A673 (cell line): ENCODE measurements at regions not wholly inside any gene's neighbourhood (a gene's known extent, or its start where the extent isn't known, plus 50 kb on each side); places are given as distances from the start of the nearest gene placed in this dataset.

Source experiments
- BruUV-seq: library from RNA; stranded (reverse); fragments of 400-500 nt; replicated peaks from 2 replicates; lab custom pipeline; 2021; lab: Mats Ljungman, UMichigan
- CTCF ChIA-PET: fragments of 300-600 bp; sonication (Branson Sonifier 250); formaldehyde crosslinking; loops from one replicate; lab custom pipeline; 2022; ENCODE audit warnings: antibody characterized with exemption; lab: Charles Lee
- POLR2A ChIA-PET: fragments of 300-600 bp; sonication (Branson Sonifier 250); formaldehyde crosslinking; loops from one replicate; lab custom pipeline; 2022; ENCODE audit warnings: antibody characterized with exemption; ENCODE audit not compliant: low non-redundant PET; lab: Charles Lee
- DNase-seq: peaks from one replicate; pipeline ENCODE4 v3.0.0-alpha.2; 2015; ENCODE audit warnings: low spot score
- H3K27ac ChIP-seq: fragments of 200-600 bp; sonication (generic); 2 replicates; pipeline ENCODE4 v1.5.1; 2016; ENCODE audit warnings: mixed run types, low read depth, mild to moderate bottlenecking, mixed read lengths, antibody characterized with exemption, low read length; ENCODE audit not compliant: poor library complexity, severe bottlenecking
- H3K27me3 ChIP-seq: fragments of 200-600 bp; sonication (generic); replicated peaks from 2 replicates; pipeline ENCODE4 v1.6.1; 2017; ENCODE audit warnings: mixed run types, low read depth, mild to moderate bottlenecking, mixed read lengths, antibody characterized with exemption, low read length; ENCODE audit not compliant: insufficient read depth, poor library complexity
- H3K36me3 ChIP-seq: fragments of 200-600 bp; sonication (generic); 2 replicates; pipeline ENCODE4 v1.6.1; 2016; ENCODE audit warnings: mixed run types, mild to moderate bottlenecking, mixed read lengths, antibody characterized with exemption, low read length; ENCODE audit not compliant: insufficient read depth, poor library complexity, severe bottlenecking
- H3K4me1 ChIP-seq: fragments of 200-600 bp; sonication (generic); 2 replicates; pipeline ENCODE4 v1.6.1; 2017; ENCODE audit warnings: mixed run types, mild to moderate bottlenecking, mixed read lengths, antibody characterized with exemption, low read length; ENCODE audit not compliant: insufficient read depth, poor library complexity, severe bottlenecking
- H3K4me3 ChIP-seq: fragments of 200-600 bp; sonication (generic); 2 replicates; pipeline ENCODE4 v1.5.1; 2016; ENCODE audit warnings: low read depth, mixed run types, mild to moderate bottlenecking, mixed read lengths, low read length; ENCODE audit not compliant: poor library complexity, severe bottlenecking
- H3K9me3 ChIP-seq: fragments of 200-600 bp; sonication (generic); 2 replicates; pipeline ENCODE4 v1.6.1; 2016; ENCODE audit warnings: mixed run types, low read depth, mild to moderate bottlenecking, mixed read lengths, antibody characterized with exemption, low read length; ENCODE audit not compliant: poor library complexity, severe bottlenecking
- CTCF ChIP-seq: fragments of 300-800, 200-600 bp; sonication (generic); conservative IDR thresholded peaks from 2 replicates; pipeline ENCODE4 v1.5.1; 2017; ENCODE audit warnings: low read depth, mild to moderate bottlenecking, antibody characterized with exemption, low read length, moderate library complexity, mixed read lengths
- EZH2 ChIP-seq: fragments of 200-600 bp; sonication (generic); IDR thresholded peaks from 2 replicates; pipeline ENCODE4 v1.6.1; 2017; ENCODE audit warnings: borderline replicate concordance, low read depth, mild to moderate bottlenecking, mixed read lengths, antibody characterized with exemption, low read length; ENCODE audit not compliant: poor library complexity, severe bottlenecking
- intact Hi-C: fragments of 100-400 bp; cut with micrococcal nuclease; formaldehyde crosslinking; loops from one replicate; pipeline ENCODE4 v1.10.0; 2022; ENCODE audit not compliant: unreplicated experiment

GRCh38 chr7:108627476-108628051 is 57.9 kb downstream of the DNAJB9 start:
- Histone ChIP-seq H3K9me3 (no peaks in the 10 kb centered on the region), H3K27ac (no peak overlapping the region), H3K4me3 (no peak overlapping the region), H3K27me3 (no peaks in the 10 kb centered on the region), H3K36me3 (no peaks in the 10 kb centered on the region), H3K4me1 (no peaks in the 10 kb centered on the region)
- BruUV-seq = no TSS peak
- CTCF ChIA-PET = no interaction called here
- POLR2A ChIA-PET = no interaction called here
- no peak for DNase-seq
- TF ChIP-seq CTCF (no peak), EZH2 (no peak)
- intact Hi-C loops = no loop called here

- no peak for TF ChIP-seq CTCF
- TF ChIP-seq EZH2 = no peak
- H3K36me3 ChIP-seq = no peaks in the 10 kb centered on the region
- ChIA-PET CTCF (no interaction called here), POLR2A (no interaction called here)
- no peaks in the 10 kb centered on the region for H3K4me1 ChIP-seq
- intact Hi-C loops = no loop called here
- BruUV-seq = no TSS peak
- H3K27ac ChIP-seq = no peak overlapping the region
- no peak overlapping the region for H3K4me3 ChIP-seq
- H3K27me3 ChIP-seq = no peaks in the 10 kb centered on the region
- H3K9me3 ChIP-seq = no peaks in the 10 kb centered on the region
- no peak for DNase-seq
These were observed 59.0 kb downstream of the DNAJB9 start for GRCh38 chr7:108628678-108629077.

GRCh38 chr7:108629651-108630400 is 60.2 kb downstream of the DNAJB9 start:
- CTCF ChIA-PET = interaction anchor here (1.1 kb wide), 1 partner anchor 196 kb away, joined by 8 read pairs; no protein-coding TSS in a partner anchor
- intact Hi-C loops = no loop called here

More at GRCh38 chr7:108629651-108630400, 60.2 kb downstream of the DNAJB9 start:
- Histone ChIP-seq H3K9me3 (no peaks in the 10 kb centered on the region), H3K36me3 (no peaks in the 10 kb centered on the region), H3K4me3 (no peak overlapping the region), H3K27me3 (no peaks in the 10 kb centered on the region), H3K4me1 (no peaks in the 10 kb centered on the region), H3K27ac (no peak overlapping the region)
- no TSS peak for BruUV-seq
- TF ChIP-seq CTCF (no peak), EZH2 (no peak)
- peak; percentile 31 for DNase-seq
- POLR2A ChIA-PET = no interaction called here
